ENCODE measurements at regions not wholly inside any gene's neighbourhood (a gene's known extent, or its start where the extent isn't known, plus 50 kb on each side); places are given as distances from the start of the nearest gene placed in this dataset.

DNA sequence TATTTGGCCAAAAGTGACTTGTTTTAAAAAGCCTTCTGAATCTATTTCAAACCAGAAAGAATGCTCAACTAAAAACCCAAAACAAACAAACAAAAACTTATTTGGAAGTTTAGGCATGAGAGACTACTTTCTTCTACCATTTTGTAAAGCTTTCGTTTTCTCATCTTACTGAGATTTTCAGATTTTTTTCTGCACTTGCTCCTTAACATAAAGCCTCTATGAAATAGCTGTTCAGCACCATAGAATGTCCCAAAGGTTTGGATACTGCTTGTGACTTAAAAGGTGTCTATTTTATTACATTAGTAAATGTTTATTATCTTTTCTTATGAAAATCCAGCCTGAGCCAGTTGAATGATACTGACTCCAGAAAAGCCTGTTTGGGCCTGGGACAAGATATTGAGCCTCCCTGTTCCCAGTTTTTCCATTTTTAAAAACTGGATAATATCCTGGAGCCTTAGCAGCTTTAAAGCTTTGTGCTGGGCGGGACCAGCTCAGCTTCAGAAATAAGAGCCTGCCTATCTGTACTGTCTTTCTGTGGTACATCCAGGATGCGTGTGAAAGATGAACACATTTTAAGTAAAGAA is 292.6 kb downstream of the ZSWIM6 start:
- WGBS (ENCODE audit: insufficient coverage, low coverage, low lambda C conversion rate, missing lambda C conversion rate), result 86% methylated on average over 3 of the region's 3 CpGs
- no peak for TF ChIP-seq POLR2A (IDR thresholded peaks at IDR 0.05)
- TF ChIP-seq, protein P1, sequence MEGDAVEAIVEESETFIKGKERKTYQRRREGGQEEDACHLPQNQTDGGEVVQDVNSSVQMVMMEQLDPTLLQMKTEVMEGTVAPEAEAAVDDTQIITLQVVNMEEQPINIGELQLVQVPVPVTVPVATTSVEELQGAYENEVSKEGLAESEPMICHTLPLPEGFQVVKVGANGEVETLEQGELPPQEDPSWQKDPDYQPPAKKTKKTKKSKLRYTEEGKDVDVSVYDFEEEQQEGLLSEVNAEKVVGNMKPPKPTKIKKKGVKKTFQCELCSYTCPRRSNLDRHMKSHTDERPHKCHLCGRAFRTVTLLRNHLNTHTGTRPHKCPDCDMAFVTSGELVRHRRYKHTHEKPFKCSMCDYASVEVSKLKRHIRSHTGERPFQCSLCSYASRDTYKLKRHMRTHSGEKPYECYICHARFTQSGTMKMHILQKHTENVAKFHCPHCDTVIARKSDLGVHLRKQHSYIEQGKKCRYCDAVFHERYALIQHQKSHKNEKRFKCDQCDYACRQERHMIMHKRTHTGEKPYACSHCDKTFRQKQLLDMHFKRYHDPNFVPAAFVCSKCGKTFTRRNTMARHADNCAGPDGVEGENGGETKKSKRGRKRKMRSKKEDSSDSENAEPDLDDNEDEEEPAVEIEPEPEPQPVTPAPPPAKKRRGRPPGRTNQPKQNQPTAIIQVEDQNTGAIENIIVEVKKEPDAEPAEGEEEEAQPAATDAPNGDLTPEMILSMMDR (IDR thresholded peaks at IDR 0.05), result no peak
- intact Hi-C loops (cut with DNase I), result no loop called here
- H3K9me3 ChIP-seq, result no peaks in the 10 kb centered on the region
- H3K4me3 ChIP-seq, result no peak overlapping the region
- H3K27me3 ChIP-seq, result no peaks in the 10 kb centered on the region
- H3K4me1 ChIP-seq, result peaks cover 0 to 9% (median 3%) of the 10 kb centered on the region in 4 donors
- no peak overlapping the region for H3K27ac ChIP-seq
- DNase-seq, result no peak
- no peak for ATAC-seq
- H3K36me3 ChIP-seq, result no peaks in the 10 kb centered on the region

- DNase-seq (no peak), ATAC-seq (no peak)
- H3K9me3 ChIP-seq, result no peaks in the 10 kb centered on the region
- peak overlapping the region; percentile 47 to 64 (median 55) for H3K4me3 ChIP-seq
- no peaks in the 10 kb centered on the region for H3K27me3 ChIP-seq
- WGBS (ENCODE audit: insufficient coverage, low coverage, low lambda C conversion rate, missing lambda C conversion rate), result 38% methylated on average over 11 of the region's 11 CpGs
- H3K36me3 ChIP-seq, result no peaks in the 10 kb centered on the region
- intact Hi-C loops (cut with DNase I), result no loop called here
- TF ChIP-seq, protein P1 (IDR thresholded peaks at IDR 0.05), result no peak
- no peak for TF ChIP-seq POLR2A (IDR thresholded peaks at IDR 0.05)
- H3K27ac ChIP-seq, result peak overlapping the region in 2 of 3 donors; percentile 69 to 79
- H3K4me1 ChIP-seq, result peaks cover 0 to 9% (median 3%) of the 10 kb centered on the region in 4 donors
Measured at GRCh38 chr5:61625137-61625561, 293.1 kb downstream of the ZSWIM6 start.

- Histone ChIP-seq H3K27ac (peak overlapping the region; percentile 52 to 79 (median 69)), H3K27me3 (no peaks in the 10 kb centered on the region), H3K4me1 (peaks cover 0 to 5% (median 2%) of the 10 kb centered on the region in 4 donors), H3K9me3 (no peaks in the 10 kb centered on the region), H3K4me3 (peak overlapping the region; percentile 47 to 64 (median 55)), H3K36me3 (no peaks in the 10 kb centered on the region)
- DNase-seq (peak; percentile 79 to 90 (median 87)), ATAC-seq (peak; percentile 97 to 98 (median 98))
- TF ChIP-seq, protein P1 (IDR thresholded peaks at IDR 0.05), result no peak
- peak; percentile 44 for TF ChIP-seq POLR2A (IDR thresholded peaks at IDR 0.05)
- WGBS (ENCODE audit: insufficient coverage, low coverage, low lambda C conversion rate, missing lambda C conversion rate), result 2% methylated on average over 26 of the region's 76 CpGs
- intact Hi-C loops (cut with DNase I), result no loop called here
Measured at GRCh38 chr5:61625681-61626621, 293.9 kb downstream of the ZSWIM6 start.

DNA sequence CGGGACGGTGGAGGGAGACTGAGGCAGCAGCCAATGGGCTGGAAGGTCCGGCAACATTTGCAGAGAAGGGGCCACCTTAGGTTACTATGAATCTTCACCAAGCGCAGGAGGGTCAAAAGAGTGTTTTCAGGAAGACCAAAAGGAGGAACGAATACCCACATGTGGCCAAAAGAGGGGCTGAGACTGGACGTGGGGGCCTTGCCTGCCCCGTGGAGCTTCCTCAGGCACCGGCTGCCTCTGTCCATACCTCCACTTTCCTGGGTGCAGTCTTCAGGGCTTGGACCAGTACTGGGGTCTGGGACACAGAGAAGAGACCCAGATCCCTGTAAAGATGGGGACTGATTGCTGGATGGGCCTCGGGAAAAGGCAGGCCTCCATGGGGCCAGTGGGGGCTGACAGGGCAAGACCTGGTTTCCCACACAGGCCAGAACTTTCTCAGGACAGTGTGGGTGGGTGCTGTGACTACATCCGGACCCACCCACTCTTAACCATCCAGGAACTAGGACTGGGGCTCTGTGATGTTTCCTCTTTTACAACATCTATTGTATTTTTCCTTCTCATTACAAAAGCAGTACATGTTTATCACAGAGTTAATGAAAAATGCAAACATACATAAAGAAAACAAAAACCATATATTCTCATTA is 294.7 kb downstream of the ZSWIM6 start:
- WGBS (ENCODE audit: insufficient coverage, low coverage, low lambda C conversion rate, missing lambda C conversion rate), result 65% methylated on average over 8 of the region's 10 CpGs
- Histone ChIP-seq H3K9me3 (no peaks in the 10 kb centered on the region), H3K27ac (peak overlapping the region in 1 of 3 donors; percentile 69), H3K36me3 (no peaks in the 10 kb centered on the region), H3K4me1 (peaks cover 0 to 5% (median 2%) of the 10 kb centered on the region in 4 donors), H3K4me3 (peak overlapping the region in 2 of 3 donors; percentile 55 to 64), H3K27me3 (no peaks in the 10 kb centered on the region)
- intact Hi-C loops (cut with DNase I), result no loop called here
- DNase-seq, result no peak
- ATAC-seq, result peak in 3 of 4 donors; percentile 23 to 42 (median 24)
- TF ChIP-seq, protein P1 (IDR thresholded peaks at IDR 0.05), result no peak
- no peak for TF ChIP-seq POLR2A (IDR thresholded peaks at IDR 0.05)
